ENCODE measurements at regions not wholly inside any gene's neighbourhood (a gene's known extent, or its start where the extent isn't known, plus 50 kb on each side); places are given as distances from the start of the nearest gene placed in this dataset.

DNA sequence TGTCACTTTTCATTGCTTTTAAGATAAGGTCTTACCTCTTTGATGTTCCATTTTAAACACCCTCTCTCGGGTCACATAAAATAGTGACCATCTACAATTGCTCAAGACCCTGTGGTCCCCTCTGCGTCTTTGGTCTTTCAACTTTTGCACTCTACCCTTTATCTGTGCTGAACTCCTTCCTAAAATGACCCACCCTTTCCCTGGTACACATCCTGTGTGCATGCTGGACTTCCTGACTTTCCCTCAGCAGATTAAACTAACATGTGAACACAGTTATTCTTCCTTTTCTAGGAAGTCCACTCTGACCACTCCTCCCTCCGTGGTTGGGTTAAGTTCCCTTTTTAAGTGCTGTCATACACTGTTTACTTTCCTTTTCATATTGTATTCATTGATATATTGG is 414.2 kb downstream of the GABRB3 start:
- Mint-ChIP-seq H3K9me3 (peaks cover 3% of the 10 kb centered on the region), H3K4me3 (no peak overlapping the region), H3K4me1 (peaks cover 5% of the 10 kb centered on the region), H3K27ac (ENCODE audit: unreplicated experiment) (no peak overlapping the region), H3K36me3 (ENCODE audit: low read depth) (no peaks in the 10 kb centered on the region), H3K27me3 (ENCODE audit: low read depth) (peaks cover 15% of the 10 kb centered on the region)
- no peak for DNase-seq (ENCODE audit: low read depth, low spot score)
- TF ChIP-seq, protein P1, sequence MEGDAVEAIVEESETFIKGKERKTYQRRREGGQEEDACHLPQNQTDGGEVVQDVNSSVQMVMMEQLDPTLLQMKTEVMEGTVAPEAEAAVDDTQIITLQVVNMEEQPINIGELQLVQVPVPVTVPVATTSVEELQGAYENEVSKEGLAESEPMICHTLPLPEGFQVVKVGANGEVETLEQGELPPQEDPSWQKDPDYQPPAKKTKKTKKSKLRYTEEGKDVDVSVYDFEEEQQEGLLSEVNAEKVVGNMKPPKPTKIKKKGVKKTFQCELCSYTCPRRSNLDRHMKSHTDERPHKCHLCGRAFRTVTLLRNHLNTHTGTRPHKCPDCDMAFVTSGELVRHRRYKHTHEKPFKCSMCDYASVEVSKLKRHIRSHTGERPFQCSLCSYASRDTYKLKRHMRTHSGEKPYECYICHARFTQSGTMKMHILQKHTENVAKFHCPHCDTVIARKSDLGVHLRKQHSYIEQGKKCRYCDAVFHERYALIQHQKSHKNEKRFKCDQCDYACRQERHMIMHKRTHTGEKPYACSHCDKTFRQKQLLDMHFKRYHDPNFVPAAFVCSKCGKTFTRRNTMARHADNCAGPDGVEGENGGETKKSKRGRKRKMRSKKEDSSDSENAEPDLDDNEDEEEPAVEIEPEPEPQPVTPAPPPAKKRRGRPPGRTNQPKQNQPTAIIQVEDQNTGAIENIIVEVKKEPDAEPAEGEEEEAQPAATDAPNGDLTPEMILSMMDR (conservative IDR thresholded peaks at IDR 0.05) = no peak

DNA sequence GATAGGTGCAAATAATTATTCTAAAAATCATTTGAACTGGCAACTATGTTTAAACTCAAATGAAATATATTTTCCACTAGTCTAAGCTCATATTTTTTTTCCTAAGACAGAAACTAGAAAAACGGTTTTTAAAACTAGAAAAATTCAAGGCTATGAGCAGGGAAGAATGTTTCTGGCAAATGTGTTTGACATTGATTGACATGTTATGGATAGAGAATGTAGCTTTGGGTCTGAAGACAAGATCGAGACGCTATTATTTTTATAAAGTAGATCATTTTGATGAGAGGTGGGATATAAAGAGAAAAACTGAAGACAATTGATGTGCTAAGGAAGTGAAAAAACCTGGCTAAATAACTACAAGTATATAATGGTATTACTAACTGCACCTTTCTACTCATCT is 415.2 kb downstream of the GABRB3 start:
- no peak for DNase-seq (ENCODE audit: low read depth, low spot score)
- H3K27ac Mint-ChIP-seq (ENCODE audit: unreplicated experiment) = no peak overlapping the region
- peaks cover 15% of the 10 kb centered on the region for H3K27me3 Mint-ChIP-seq (ENCODE audit: low read depth)
- H3K4me3 Mint-ChIP-seq = no peak overlapping the region
- H3K4me1 Mint-ChIP-seq = peaks cover 5% of the 10 kb centered on the region
- peaks cover 3% of the 10 kb centered on the region for H3K9me3 Mint-ChIP-seq
- no peaks in the 10 kb centered on the region for H3K36me3 Mint-ChIP-seq (ENCODE audit: low read depth)
- TF ChIP-seq, protein P1 (conservative IDR thresholded peaks at IDR 0.05) = no peak

DNA sequence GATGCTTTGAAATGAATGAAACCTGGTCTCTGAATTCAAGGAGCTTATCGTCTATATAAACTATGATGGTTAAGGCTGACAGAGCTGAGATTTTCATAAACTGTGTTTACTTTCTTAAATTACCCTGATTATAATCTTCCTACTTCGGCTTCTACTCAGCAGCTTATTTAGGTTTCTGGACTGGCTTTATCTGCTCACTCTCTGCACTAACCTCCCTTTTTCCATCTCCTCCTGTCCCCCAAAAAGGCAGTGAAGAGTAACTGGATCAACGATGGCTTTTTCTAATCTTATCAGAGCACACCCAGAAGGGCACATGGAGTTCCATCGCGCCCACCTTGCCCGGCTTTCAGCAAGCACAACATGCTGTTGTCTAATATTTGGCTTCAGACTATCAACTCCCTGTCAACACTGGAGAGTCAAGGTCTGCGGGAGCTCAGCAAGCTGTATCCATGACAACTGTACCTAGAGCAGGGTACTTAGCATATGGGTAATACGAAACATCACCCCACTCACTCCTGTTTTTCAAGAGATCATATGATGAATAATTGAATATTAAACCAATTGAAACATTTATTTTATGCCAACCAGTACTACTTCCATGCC is 417.3 kb downstream of the GABRB3 start:
- peaks cover 20% of the 10 kb centered on the region for H3K27me3 Mint-ChIP-seq (ENCODE audit: low read depth)
- no peak overlapping the region for H3K27ac Mint-ChIP-seq (ENCODE audit: unreplicated experiment)
- no peak for DNase-seq (ENCODE audit: low read depth, low spot score)
- peaks cover 5% of the 10 kb centered on the region for H3K4me1 Mint-ChIP-seq
- H3K4me3 Mint-ChIP-seq = no peak overlapping the region
- H3K36me3 Mint-ChIP-seq (ENCODE audit: low read depth) = no peaks in the 10 kb centered on the region
- no peaks in the 10 kb centered on the region for H3K9me3 Mint-ChIP-seq
- TF ChIP-seq, protein P1 (conservative IDR thresholded peaks at IDR 0.05) = no peak

DNA sequence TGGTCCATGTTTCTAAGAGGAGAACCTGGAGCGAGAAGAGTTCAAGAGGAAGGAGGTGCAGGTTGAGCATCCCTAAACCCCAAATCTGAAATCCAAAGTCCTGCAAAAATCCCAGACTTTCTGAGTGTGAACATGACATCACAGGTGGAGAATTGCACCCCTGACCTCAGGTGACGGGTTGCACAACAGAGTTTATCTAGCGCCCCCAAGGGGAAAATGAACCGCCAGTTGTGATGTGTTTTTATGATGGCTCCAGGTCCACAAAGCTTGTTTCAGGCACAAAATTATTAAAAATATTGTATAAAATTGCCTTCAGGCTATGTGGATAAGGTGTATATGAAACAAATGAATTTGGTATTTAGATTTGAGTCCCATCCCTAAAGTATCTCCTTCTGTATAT is 420.0 kb downstream of the GABRB3 start:
- Mint-ChIP-seq H3K27me3 (ENCODE audit: low read depth) (peaks cover 11% of the 10 kb centered on the region), H3K4me1 (peaks cover 5% of the 10 kb centered on the region), H3K27ac (ENCODE audit: unreplicated experiment) (no peak overlapping the region), H3K36me3 (ENCODE audit: low read depth) (no peaks in the 10 kb centered on the region), H3K9me3 (peaks cover 9% of the 10 kb centered on the region), H3K4me3 (no peak overlapping the region)
- no peak for DNase-seq (ENCODE audit: low read depth, low spot score)
- TF ChIP-seq, protein P1 (conservative IDR thresholded peaks at IDR 0.05) = no peak

DNA sequence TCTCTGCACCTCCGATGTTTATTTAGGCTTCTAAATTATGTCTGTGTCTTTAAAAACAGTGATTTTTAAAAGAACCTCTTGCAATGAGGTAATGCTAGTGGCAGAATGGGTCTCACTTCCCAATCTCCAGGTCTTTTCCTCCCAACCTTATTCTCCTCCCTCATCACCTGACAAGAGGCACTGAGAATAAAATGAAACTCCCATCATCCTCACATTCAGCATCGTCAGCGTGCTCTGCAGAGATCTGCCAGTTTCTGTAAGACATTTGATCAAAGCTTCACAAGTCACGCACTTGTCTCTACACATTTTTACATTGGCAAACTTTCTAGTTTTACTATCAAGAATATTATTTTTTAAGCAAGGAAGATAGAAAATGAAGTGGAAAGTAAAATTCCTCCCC is 420.5 kb downstream of the GABRB3 start:
- Mint-ChIP-seq H3K9me3 (peaks cover 11% of the 10 kb centered on the region), H3K4me1 (peaks cover 5% of the 10 kb centered on the region), H3K4me3 (no peak overlapping the region), H3K36me3 (ENCODE audit: low read depth) (no peaks in the 10 kb centered on the region), H3K27ac (ENCODE audit: unreplicated experiment) (no peak overlapping the region), H3K27me3 (ENCODE audit: low read depth) (peaks cover 8% of the 10 kb centered on the region)
- no peak for DNase-seq (ENCODE audit: low read depth, low spot score)
- TF ChIP-seq, protein P1 (conservative IDR thresholded peaks at IDR 0.05) = no peak
